Ecto neural progenitor cell (in vitro differentiated cells): ENCODE measurements at regions not wholly inside any gene's neighbourhood (a gene's known extent, or its start where the extent isn't known, plus 50 kb on each side); places are given as distances from the start of the nearest gene placed in this dataset.
"Not testable (repeated sequence)": the region's sequence is repeated elsewhere in the genome, so short reads cannot be mapped to it uniquely, and the experiment has no call there.

Experiments used
- DNase-seq: peaks from one replicate; pipeline ENCODE4 v3.0.0-alpha.2; 2018; ENCODE audit warnings: low spot score

GRCh38 chr16:13718748-13719147, 201.2 kb upstream of the ERCC4 start:
- no peak for DNase-seq

GRCh38 chr16:13727943-13728342, 192.0 kb upstream of the ERCC4 start:
- DNase-seq: no peak

- no peak for DNase-seq
These were observed 186.4 kb upstream of the ERCC4 start for GRCh38 chr16:13733561-13733960.

GRCh38 chr16:13739621-13740373, 180.2 kb upstream of the ERCC4 start:
- DNase-seq: not testable (repeated sequence)

- DNase-seq: no peak
These were observed 177.0 kb upstream of the ERCC4 start for GRCh38 chr16:13742928-13743327.

- DNase-seq: no peak
These were observed 176.4 kb upstream of the ERCC4 start for GRCh38 chr16:13743571-13743970.

DNA sequence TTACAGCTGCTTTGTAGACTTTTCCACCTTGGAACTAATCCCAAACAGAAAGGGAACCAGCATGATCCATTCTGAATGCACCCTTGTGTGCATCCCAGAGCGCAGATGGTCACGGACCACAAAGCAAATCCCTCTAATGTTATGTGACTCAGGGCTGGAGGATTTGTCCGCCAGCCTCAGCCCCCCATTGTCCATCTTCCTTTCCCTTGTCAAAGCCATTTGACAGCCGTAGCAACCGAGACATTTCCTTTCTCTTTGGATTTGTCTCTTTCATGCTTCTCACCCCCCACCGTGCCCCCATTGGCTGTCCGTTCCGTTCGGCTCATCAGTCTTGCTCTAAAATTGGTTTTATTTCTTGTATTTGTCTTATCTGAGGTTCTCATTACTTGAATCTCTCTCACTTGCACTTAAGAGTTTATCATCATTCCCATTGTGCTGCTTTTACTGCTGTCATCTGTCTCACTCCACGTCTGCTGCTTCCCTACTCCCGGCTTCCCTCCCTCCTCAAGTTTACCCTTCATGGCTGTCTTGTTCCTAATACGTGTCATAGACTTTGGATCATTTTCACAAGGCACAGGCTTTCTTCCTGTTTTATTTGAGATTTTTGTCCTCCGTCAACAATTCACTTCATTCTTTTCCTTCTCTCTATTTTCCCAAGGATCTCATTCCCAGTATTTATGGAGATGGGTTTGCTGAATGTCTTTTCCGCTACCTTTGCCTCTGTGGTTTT, 163.4 kb upstream of the ERCC4 start:
- peak; percentile 85 for DNase-seq

GRCh38 chr16:13766334-13766733, 153.6 kb upstream of the ERCC4 start:
- no peak for DNase-seq

DNA sequence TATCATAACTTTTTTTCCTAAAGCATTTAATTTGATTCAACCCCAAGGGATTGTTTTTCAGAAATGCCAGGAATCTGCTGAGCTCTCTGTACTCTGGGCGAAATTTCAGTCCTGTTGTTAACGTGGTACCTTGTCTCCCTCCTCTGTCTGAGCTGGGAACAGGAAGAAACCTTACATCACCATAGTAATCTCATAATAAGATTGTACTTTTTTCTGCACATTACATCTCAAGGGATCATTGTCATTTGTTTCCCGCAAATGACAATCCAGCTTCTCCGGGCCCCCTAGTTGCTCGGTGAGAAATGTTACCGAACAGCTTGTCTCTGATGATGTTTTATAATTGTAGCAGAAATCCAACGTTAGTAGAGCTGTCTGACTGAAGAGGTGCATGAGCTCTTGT, 152.7 kb upstream of the ERCC4 start:
- DNase-seq: no peak

GRCh38 chr16:13768471-13768870, 151.5 kb upstream of the ERCC4 start:
- DNase-seq: no peak

- DNase-seq: no peak
These were observed 149.5 kb upstream of the ERCC4 start for GRCh38 chr16:13770436-13770835.

GRCh38 chr16:13772782-13773181, 147.2 kb upstream of the ERCC4 start:
- DNase-seq: no peak

DNA sequence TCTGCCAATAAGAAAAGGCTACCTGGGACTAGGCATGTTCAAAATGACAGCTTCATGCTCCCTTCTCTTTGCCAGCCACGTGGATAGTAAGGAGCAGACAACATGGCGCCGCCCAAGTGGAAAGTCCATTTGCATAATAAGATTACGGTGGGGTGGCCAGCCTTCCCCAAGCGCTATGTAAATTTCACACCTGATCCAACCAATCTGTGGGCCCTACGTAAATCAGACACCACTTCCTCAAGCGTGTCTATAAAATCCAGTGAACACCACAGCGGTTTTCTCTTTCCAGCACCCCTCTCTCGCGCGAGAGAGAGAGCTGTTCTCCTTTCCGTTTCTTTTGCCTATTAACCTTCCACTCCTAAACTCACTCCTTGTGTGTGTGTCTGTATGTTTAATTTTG, 140.3 kb upstream of the ERCC4 start:
- no peak for DNase-seq

DNA sequence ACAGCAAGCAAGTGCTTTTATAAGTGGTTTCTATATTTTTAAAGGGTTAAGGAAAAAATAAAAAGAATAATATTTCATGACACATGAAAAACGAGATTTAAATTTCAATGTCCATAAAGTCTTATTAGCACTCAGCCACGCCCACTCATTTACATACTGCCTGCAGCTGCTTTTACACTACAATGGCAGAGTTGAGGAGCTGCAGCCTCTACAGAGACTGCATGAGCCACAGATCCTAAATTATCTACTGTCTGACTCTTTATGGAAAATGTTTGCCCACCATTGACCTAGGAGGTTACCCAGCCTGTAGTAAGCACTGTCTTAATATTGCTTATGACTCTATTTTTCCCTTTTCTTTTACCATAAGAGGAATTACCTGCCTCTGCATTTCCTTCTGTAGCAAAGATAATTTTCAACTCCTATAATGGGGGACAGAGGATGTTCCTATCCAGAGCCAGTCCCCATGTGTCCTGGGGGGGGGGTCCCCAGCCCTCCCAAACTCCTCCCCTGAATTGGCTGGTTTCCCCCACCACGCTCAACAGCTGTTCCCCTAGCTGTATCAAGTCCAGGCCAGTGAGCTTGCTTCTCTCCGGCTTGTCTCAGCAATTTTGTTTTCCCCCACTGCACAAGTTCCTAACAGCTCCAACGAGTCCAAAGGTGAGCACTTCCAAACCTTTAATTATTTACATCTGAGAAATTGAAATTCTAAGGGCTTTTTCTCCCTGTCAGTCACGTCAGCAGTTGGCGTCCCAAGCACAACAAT, 139.4 kb upstream of the ERCC4 start:
- DNase-seq: no peak

GRCh38 chr16:13781169-13781564, 138.8 kb upstream of the ERCC4 start:
- no peak for DNase-seq

- DNase-seq: no peak
These were observed 138.2 kb upstream of the ERCC4 start for GRCh38 chr16:13781575-13782338.

- DNase-seq: no peak
These were observed 128.9 kb upstream of the ERCC4 start for GRCh38 chr16:13791095-13791494.

- DNase-seq: no peak
These were observed 126.0 kb upstream of the ERCC4 start for GRCh38 chr16:13793841-13794409.

DNA sequence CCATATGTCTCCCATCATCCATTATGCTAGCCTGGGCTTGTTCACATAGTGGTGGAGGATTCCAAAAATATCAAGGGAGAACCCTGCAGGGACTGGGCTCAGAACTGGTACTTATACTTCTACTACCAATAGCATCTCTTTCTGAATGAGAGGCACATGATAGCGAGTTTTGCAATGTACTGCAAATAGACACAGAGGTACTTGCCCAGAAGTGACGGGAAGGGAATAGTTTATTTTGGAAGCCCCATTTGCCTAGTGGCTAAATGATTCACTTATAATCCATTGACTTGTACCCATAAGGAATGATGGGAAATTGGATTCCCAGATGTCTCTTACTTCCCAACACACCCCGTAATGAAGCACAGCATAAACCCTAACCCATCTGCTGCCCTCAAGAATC, 124.8 kb upstream of the ERCC4 start:
- no peak for DNase-seq

DNA sequence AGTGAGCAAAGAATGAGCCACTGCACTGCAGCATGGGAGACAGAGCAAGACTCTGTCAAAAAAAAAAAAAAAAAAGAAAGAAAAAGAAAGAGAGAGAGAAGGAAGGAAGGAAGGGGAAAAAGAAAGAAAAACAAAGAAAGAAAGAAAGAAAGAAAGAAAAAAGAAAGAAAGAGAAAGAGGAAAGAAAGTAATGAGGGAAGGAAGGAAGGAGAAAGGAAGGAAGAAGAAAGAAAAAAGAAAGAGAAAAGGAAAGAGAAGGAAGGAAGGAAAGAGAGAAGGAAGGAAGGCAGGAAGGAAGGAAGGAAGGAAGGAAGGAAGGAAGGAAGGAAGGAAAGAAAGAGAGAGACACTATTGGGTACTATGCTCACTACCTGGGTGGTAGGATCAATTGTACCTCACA, 122.2 kb upstream of the ERCC4 start:
- no peak for DNase-seq

DNA sequence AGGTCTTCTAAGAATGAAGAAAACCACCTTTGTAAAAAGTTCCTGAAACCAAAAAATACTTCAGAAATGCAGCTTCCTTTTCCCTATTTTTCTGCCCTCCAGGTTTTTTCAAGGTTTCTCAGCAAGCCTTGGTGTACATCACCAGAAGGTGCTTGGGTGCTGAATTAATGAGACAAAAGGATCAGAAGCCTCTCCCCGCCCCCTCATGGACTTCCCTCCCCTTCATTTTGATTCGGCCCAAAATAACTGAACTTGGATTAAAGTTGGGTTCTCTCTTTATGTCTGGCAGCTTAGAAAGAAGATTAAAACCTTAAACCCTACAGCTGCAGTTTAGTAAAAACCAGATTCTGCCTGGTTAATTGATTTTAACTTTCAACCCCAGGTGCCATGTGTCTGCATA, 121.7 kb upstream of the ERCC4 start:
- DNase-seq: no peak

GRCh38 chr16:13803974-13804373, 116.0 kb upstream of the ERCC4 start:
- no peak for DNase-seq
